Panc1 (cell line): ENCODE measurements at regions not wholly inside any gene's neighbourhood (a gene's known extent, or its start where the extent isn't known, plus 50 kb on each side); places are given as distances from the start of the nearest gene placed in this dataset.

Experiments
- ATAC-seq: fragments of 200-7000 bp; cut with Tn5 transposase; 2 replicates; pipeline ENCODE4 v1.9.1; 2020; ENCODE audit warnings: mild to moderate bottlenecking, moderate library complexity
- BruUV-seq: library from RNA; stranded (reverse); fragments of 400-500 nt; replicated peaks from 2 replicates; lab custom pipeline; 2021; lab: Mats Ljungman, UMichigan
- CTCF ChIA-PET: fragments of 300-600 bp; sonication (Branson Sonifier 250); formaldehyde crosslinking; loops from one replicate; lab custom pipeline; 2022; ENCODE audit warnings: antibody characterized with exemption; lab: Charles Lee
- POLR2A ChIA-PET: fragments of 300-600 bp; sonication (Branson Sonifier 250); formaldehyde crosslinking; loops from one replicate; lab custom pipeline; 2022; ENCODE audit warnings: antibody characterized with exemption; lab: Charles Lee
- DNase-seq: peaks from one replicate; pipeline ENCODE4 v3.0.0-alpha.2; 2010; ENCODE audit warnings: low read depth, low spot score
- H3K27ac ChIP-seq: 2 replicates; pipeline ENCODE4 v1.5.1; 2011; ENCODE audit warnings: mild to moderate bottlenecking, low read length, inconsistent platforms
- H3K27me3 ChIP-seq: fragments of 200-500 bp; sonication (Bioruptor generic); 2 replicates; pipeline ENCODE4 v1.6.0; 2014; ENCODE audit warnings: low read length, inconsistent platforms; ENCODE audit not compliant: control insufficient read depth, insufficient read depth
- H3K36me3 ChIP-seq: fragments of 200-500 bp; sonication (Bioruptor generic); 2 replicates; pipeline ENCODE4 v1.5.1; 2014; ENCODE audit warnings: inconsistent platforms, mild to moderate bottlenecking, low read length, moderate library complexity; ENCODE audit not compliant: control insufficient read depth, insufficient read depth
- H3K4me1 ChIP-seq: 2 replicates; pipeline ENCODE4 v1.5.1; 2011; ENCODE audit warnings: inconsistent platforms, mild to moderate bottlenecking, low read length, moderate library complexity; ENCODE audit not compliant: control insufficient read depth, insufficient read depth
- H3K4me3 ChIP-seq, 2 experiments: 2 replicates each; pipeline ENCODE4 v1.5.1; 2011 to 2012; ENCODE audit warnings: low read depth in 2 of 2, low read length in 2 of 2, mild to moderate bottlenecking in 2 of 2, inconsistent platforms in 1 of 2, moderate library complexity in 1 of 2
- H3K9me3 ChIP-seq: fragments of 200-500 bp; sonication (Bioruptor generic); 2 replicates; pipeline ENCODE4 v1.5.1; 2014; ENCODE audit warnings: low read depth, mild to moderate bottlenecking, inconsistent platforms, low read length, moderate library complexity; ENCODE audit not compliant: control insufficient read depth, insufficient read depth
- POLR2AphosphoS5 ChIP-seq: IDR thresholded peaks from 2 replicates; pipeline ENCODE4 v1.6.1; 2012; ENCODE audit warnings: mild to moderate bottlenecking, low read depth, low read length, moderate library complexity
- SIN3A ChIP-seq: IDR thresholded peaks from 2 replicates; pipeline ENCODE4 v1.6.1; 2012; ENCODE audit warnings: low read depth, mild to moderate bottlenecking, low read length, moderate library complexity, borderline replicate concordance; ENCODE audit not compliant: insufficient read depth
- TCF7L2 ChIP-seq: IDR thresholded peaks from 2 replicates; pipeline ENCODE4 v1.6.1; 2011; ENCODE audit warnings: mild to moderate bottlenecking, low read depth, low read length, inconsistent platforms
- in situ Hi-C: cut with HindIII; loops from 2 replicates; pipeline ENCODE4 v1.10.0; 2016; ENCODE audit warnings: low sequenced_read_pairs, low pct_unique_long_range_greater_than_20kb
- intact Hi-C: fragments of 100-400 bp; cut with micrococcal nuclease; formaldehyde crosslinking; loops from one replicate; pipeline ENCODE4 v1.10.0; 2022; ENCODE audit not compliant: unreplicated experiment
- TF ChIP-seq, protein P1 (sequence below): fragments of 450-650 bp; IDR thresholded peaks from 2 replicates; pipeline ENCODE4 v1.5.1; 2017; ENCODE audit warnings: mild to moderate bottlenecking
- TF ChIP-seq, protein P2 (sequence below), 2 experiments: IDR thresholded peaks; 2 replicates each; pipeline ENCODE4 v1.6.1; 2011 to 2012; ENCODE audit warnings: low read depth in 2 of 2, control low read depth in 1 of 2, low read length in 1 of 2, mild to moderate bottlenecking in 1 of 2, moderate library complexity in 1 of 2; ENCODE audit not compliant: insufficient read depth in 1 of 2

DNA sequence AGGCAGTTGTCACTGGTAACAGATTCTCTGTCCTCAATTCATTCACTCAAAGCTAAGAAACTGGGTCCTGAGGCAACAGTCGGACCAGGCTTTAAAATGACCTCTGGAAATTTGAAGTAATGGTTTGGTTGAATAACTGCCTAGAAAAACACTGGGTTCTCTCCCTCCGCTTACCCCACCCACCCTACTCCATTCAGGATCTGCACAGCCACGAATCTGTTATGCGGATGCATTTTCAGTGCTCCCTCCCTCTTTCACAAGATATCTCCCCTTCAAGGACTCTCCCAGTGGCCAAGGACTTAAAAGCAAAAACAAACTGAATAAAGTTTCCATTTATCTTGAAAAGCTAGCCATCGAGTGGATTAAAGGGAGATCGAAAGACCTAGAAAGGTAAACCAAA lies 260.2 kb upstream of the ANKRD55 start:
- Histone ChIP-seq H3K4me1 (no peaks in the 10 kb centered on the region), H3K27ac (no peak overlapping the region), H3K36me3 (no peaks in the 10 kb centered on the region), H3K4me3 (no peak overlapping the region), H3K27me3 (no peaks in the 10 kb centered on the region; the same call in 1 of the 2 replicates), H3K9me3 (no peaks in the 10 kb centered on the region)
- CTCF ChIA-PET, result no interaction called here
- in situ Hi-C loops, result no loop called here
- BruUV-seq, result no TSS peak
- DNase-seq, result no peak
- ATAC-seq, result no peak
- intact Hi-C loops, result no loop called here
- POLR2A ChIA-PET, result no interaction called here
- TF ChIP-seq, protein P1, sequence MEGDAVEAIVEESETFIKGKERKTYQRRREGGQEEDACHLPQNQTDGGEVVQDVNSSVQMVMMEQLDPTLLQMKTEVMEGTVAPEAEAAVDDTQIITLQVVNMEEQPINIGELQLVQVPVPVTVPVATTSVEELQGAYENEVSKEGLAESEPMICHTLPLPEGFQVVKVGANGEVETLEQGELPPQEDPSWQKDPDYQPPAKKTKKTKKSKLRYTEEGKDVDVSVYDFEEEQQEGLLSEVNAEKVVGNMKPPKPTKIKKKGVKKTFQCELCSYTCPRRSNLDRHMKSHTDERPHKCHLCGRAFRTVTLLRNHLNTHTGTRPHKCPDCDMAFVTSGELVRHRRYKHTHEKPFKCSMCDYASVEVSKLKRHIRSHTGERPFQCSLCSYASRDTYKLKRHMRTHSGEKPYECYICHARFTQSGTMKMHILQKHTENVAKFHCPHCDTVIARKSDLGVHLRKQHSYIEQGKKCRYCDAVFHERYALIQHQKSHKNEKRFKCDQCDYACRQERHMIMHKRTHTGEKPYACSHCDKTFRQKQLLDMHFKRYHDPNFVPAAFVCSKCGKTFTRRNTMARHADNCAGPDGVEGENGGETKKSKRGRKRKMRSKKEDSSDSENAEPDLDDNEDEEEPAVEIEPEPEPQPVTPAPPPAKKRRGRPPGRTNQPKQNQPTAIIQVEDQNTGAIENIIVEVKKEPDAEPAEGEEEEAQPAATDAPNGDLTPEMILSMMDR, result no peak
- TF ChIP-seq SIN3A (no peak), POLR2AphosphoS5 (no peak), TCF7L2 (no peak)
- TF ChIP-seq, protein P2, sequence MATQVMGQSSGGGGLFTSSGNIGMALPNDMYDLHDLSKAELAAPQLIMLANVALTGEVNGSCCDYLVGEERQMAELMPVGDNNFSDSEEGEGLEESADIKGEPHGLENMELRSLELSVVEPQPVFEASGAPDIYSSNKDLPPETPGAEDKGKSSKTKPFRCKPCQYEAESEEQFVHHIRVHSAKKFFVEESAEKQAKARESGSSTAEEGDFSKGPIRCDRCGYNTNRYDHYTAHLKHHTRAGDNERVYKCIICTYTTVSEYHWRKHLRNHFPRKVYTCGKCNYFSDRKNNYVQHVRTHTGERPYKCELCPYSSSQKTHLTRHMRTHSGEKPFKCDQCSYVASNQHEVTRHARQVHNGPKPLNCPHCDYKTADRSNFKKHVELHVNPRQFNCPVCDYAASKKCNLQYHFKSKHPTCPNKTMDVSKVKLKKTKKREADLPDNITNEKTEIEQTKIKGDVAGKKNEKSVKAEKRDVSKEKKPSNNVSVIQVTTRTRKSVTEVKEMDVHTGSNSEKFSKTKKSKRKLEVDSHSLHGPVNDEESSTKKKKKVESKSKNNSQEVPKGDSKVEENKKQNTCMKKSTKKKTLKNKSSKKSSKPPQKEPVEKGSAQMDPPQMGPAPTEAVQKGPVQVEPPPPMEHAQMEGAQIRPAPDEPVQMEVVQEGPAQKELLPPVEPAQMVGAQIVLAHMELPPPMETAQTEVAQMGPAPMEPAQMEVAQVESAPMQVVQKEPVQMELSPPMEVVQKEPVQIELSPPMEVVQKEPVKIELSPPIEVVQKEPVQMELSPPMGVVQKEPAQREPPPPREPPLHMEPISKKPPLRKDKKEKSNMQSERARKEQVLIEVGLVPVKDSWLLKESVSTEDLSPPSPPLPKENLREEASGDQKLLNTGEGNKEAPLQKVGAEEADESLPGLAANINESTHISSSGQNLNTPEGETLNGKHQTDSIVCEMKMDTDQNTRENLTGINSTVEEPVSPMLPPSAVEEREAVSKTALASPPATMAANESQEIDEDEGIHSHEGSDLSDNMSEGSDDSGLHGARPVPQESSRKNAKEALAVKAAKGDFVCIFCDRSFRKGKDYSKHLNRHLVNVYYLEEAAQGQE (IDR thresholded peaks at IDR 0.05; ENCODE audit: insufficient read depth in 1 of 2, low read depth in 2 of 2, low read length in 1 of 2), result no peak

DNA sequence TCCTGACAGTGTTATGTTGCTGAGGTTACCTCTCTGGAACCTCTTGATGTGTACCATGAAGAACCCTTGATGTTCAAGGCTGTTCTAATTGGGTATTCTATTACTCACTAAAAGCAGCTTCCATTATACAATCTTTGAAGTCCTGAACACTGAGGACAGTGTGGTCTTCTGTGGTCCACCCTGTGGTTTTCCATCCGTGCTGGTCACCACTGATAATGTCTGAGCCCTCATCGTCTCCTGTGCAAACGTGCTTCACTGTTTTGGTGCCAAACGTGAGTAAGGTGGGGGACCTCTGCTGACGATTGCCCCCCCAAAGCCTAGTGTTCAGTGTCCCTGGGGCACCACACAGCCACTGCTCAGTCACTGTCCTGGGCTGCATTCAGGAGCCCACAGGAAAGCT lies 259.7 kb upstream of the ANKRD55 start:
- in situ Hi-C loops (no loop called here), intact Hi-C loops (no loop called here)
- CTCF ChIA-PET, result no interaction called here
- ATAC-seq (no peak), DNase-seq (no peak)
- Histone ChIP-seq H3K4me3 (no peak overlapping the region), H3K9me3 (no peaks in the 10 kb centered on the region), H3K27ac (no peak overlapping the region), H3K4me1 (no peaks in the 10 kb centered on the region), H3K27me3 (no peaks in the 10 kb centered on the region; the same call in 1 of the 2 replicates), H3K36me3 (no peaks in the 10 kb centered on the region)
- no TSS peak for BruUV-seq
- TF ChIP-seq, protein P2 (IDR thresholded peaks at IDR 0.05; ENCODE audit: insufficient read depth in 1 of 2, low read depth in 2 of 2, low read length in 1 of 2), result no peak
- TF ChIP-seq, protein P1, result no peak
- TF ChIP-seq POLR2AphosphoS5, result no peak
- no peak for TF ChIP-seq SIN3A
- no peak for TF ChIP-seq TCF7L2
- POLR2A ChIA-PET, result no interaction called here
